ENCODE measurements at regions not wholly inside any gene's neighbourhood (a gene's known extent, or its start where the extent isn't known, plus 50 kb on each side); places are given as distances from the start of the nearest gene placed in this dataset.

GRCh38 chr18:56269958-56270357, 368.4 kb downstream of the TXNL1 start:
- Histone ChIP-seq H3K4me3 (no peak overlapping the region), H3K36me3 (ENCODE audit: low read depth, missing control alignments) (no peaks in the 10 kb centered on the region), H3K4me1 (no peaks in the 10 kb centered on the region), H3K27me3 (no peaks in the 10 kb centered on the region), H3K9me3 (no peaks in the 10 kb centered on the region), H3K27ac (no peak overlapping the region)
- WGBS, 2 donors, result 89 to 92% methylated on average over 1 of the region's 1 CpG
- intact Hi-C loops (cut with DNase I; ENCODE audit: low total_unique reads), result no loop called here
- TF ChIP-seq CTCF (IDR thresholded peaks at IDR 0.05) (no peak), POLR2A (IDR thresholded peaks at IDR 0.05) (no peak)
- DNase-seq, result no peak

GRCh38 chr18:56268952-56269351, 369.4 kb downstream of the TXNL1 start:
- no peaks in the 10 kb centered on the region for H3K9me3 ChIP-seq
- H3K27ac ChIP-seq, result no peak overlapping the region
- no peak for DNase-seq
- no peaks in the 10 kb centered on the region for H3K36me3 ChIP-seq (ENCODE audit: low read depth, missing control alignments)
- intact Hi-C loops (cut with DNase I; ENCODE audit: low total_unique reads), result no loop called here
- no peak overlapping the region for H3K4me3 ChIP-seq
- no peaks in the 10 kb centered on the region for H3K27me3 ChIP-seq
- 94% methylated on average over 1 of the region's 1 CpG for WGBS, 2 donors
- no peaks in the 10 kb centered on the region for H3K4me1 ChIP-seq
- TF ChIP-seq CTCF (IDR thresholded peaks at IDR 0.05), result no peak
- no peak for TF ChIP-seq POLR2A (IDR thresholded peaks at IDR 0.05)

- TF ChIP-seq CTCF (IDR thresholded peaks at IDR 0.05) (no peak), POLR2A (IDR thresholded peaks at IDR 0.05) (no peak)
- no peaks in the 10 kb centered on the region for H3K27me3 ChIP-seq
- H3K27ac ChIP-seq, result no peak overlapping the region
- no peak overlapping the region for H3K4me3 ChIP-seq
- H3K4me1 ChIP-seq, result no peaks in the 10 kb centered on the region
- no peak for DNase-seq
- intact Hi-C loops (cut with DNase I; ENCODE audit: low total_unique reads), result no loop called here
- WGBS, 2 donors, result 70 to 86% methylated on average over 5 to 7 of the region's 7 CpGs
- H3K36me3 ChIP-seq (ENCODE audit: low read depth, missing control alignments), result no peaks in the 10 kb centered on the region
- H3K9me3 ChIP-seq, result no peaks in the 10 kb centered on the region
Observed at GRCh38 chr18:56267334-56267733, 371.1 kb downstream of the TXNL1 start.

- Histone ChIP-seq H3K36me3 (ENCODE audit: low read depth, missing control alignments) (no peaks in the 10 kb centered on the region), H3K4me1 (no peaks in the 10 kb centered on the region), H3K4me3 (no peak overlapping the region), H3K27me3 (no peaks in the 10 kb centered on the region), H3K9me3 (no peaks in the 10 kb centered on the region), H3K27ac (no peak overlapping the region)
- DNase-seq, result no peak
- WGBS, 2 donors, result 94% methylated on average over 3 of the region's 3 CpGs
- intact Hi-C loops (cut with DNase I; ENCODE audit: low total_unique reads), result no loop called here
- TF ChIP-seq POLR2A (IDR thresholded peaks at IDR 0.05), result no peak
- no peak for TF ChIP-seq CTCF (IDR thresholded peaks at IDR 0.05)
Observed at GRCh38 chr18:56258178-56258577, 380.2 kb downstream of the TXNL1 start.

DNA sequence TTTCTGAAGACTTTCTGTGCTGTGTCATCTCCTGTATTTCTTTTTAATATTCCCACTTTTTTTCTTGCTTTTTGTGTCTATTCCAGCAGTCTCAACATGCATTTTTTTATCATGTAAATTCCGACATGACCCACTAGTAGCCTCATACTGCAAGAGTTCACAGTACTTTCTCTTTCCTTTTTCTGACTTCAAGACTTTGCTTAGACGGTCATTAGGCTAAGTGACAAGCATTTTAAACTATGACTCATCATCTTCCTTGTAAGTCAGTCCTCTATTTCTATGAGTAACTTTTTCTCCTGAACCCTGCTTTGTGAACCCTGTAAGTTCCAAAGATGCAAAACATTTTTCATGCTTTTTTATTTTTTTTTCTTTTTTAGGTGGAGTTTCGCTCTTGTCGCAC, 381.2 kb downstream of the TXNL1 start:
- no peak for DNase-seq

More for the DNA sequence above, 381.2 kb downstream of the TXNL1 start:
- Histone ChIP-seq H3K36me3 (ENCODE audit: low read depth, missing control alignments) (no peaks in the 10 kb centered on the region), H3K27me3 (no peaks in the 10 kb centered on the region), H3K9me3 (no peaks in the 10 kb centered on the region), H3K27ac (no peak overlapping the region), H3K4me3 (no peak overlapping the region), H3K4me1 (no peaks in the 10 kb centered on the region)
- intact Hi-C loops (cut with DNase I; ENCODE audit: low total_unique reads), result no loop called here
- 68 to 81% methylated on average over 4 of the region's 4 CpGs for WGBS, 2 donors
- TF ChIP-seq CTCF (IDR thresholded peaks at IDR 0.05) (no peak), POLR2A (IDR thresholded peaks at IDR 0.05) (no peak)
